ENCODE measurements at regions not wholly inside any gene's neighbourhood (a gene's known extent, or its start where the extent isn't known, plus 50 kb on each side); places are given as distances from the start of the nearest gene placed in this dataset.

DNA sequence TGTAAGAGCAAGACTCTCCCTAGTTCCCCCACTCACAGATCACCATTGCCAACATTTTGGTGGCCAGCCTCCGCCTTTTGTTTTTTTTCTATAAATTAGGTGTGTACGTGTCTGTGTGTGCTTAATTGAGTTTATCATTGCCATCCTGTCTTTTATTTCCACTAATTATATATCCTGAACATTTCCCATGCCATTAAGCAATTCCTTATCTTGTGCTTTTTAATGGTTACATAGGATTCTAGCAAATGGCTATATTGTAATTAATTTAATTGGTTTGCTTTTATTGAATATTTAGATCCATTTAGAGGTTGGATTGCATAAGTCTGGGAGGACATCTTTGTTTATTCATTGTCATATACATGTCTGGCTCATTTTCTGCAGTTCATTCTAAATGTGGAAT, 107.3 kb upstream of the RTL1 start:
- TF ChIP-seq TAF1 (IDR thresholded peaks at IDR 0.05; ENCODE audit: borderline replicate concordance, low read depth, low read length): no peak
- no peak for TF ChIP-seq POLR2AphosphoS5 (IDR thresholded peaks at IDR 0.05; ENCODE audit: low read depth, low read length)
- no peak for TF ChIP-seq POLR2A (IDR thresholded peaks at IDR 0.05; ENCODE audit: low read depth, low read length)

All from GM12892 (cell line).